ENCODE measurements at regions not wholly inside any gene's neighbourhood (a gene's known extent, or its start where the extent isn't known, plus 50 kb on each side); places are given as distances from the start of the nearest gene placed in this dataset.

DNA sequence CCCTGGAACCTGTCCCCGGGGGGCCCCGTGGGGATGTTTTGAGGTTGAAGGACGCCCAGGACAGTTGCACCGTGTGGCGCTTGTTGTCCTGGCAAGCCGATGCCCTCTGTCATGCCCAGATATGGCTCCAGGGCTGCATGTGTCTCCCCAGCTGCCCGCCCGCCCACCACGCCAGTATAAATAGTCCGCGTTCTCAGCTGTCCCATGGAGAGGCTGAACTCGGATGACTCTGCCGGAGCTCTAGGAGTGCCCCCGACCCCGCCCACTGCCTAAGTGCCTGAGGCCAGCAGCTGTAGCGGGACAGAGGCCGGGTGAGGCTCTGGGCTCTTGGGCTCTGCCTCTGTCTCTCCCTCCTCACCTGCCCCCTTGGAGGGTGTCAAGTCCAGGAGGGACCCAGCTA lies 83.0 kb upstream of the GATA5 start:
- in situ Hi-C loops (cut with HindIII; ENCODE audit: low pct_unique_long_range_greater_than_20kb, low sequenced_read_pairs): no loop called here
- TF ChIP-seq JUND (IDR thresholded peaks at IDR 0.05; ENCODE audit: low read depth): no peak
- DNase-seq (ENCODE audit: low read depth in 1 of 2, low spot score in 1 of 2): no peak

DNA sequence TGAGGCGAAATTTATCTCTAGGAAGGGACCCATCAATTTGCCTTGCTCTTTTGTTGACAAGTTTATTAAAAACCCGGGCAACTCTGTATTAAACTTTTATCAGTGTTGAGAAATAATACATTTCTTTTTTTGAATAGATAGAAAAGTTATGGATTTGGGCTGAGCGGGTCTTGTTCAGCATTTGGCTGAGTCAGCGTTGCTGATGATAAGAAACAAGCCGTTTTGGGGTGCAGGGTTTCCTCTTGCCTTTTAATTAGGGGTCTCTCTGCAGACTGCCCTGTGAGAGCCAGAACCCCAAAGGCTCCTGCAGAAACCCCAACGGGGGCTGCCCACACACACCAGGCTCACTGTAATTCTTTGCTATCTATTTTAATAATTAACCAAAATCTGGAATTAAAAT lies 82.1 kb upstream of the SLCO4A1 start:
- no peak for DNase-seq (ENCODE audit: low read depth in 1 of 2, low spot score in 1 of 2)
- in situ Hi-C loops (cut with HindIII; ENCODE audit: low pct_unique_long_range_greater_than_20kb, low sequenced_read_pairs): no loop called here
- no peak for TF ChIP-seq JUND (IDR thresholded peaks at IDR 0.05; ENCODE audit: low read depth)

DNA sequence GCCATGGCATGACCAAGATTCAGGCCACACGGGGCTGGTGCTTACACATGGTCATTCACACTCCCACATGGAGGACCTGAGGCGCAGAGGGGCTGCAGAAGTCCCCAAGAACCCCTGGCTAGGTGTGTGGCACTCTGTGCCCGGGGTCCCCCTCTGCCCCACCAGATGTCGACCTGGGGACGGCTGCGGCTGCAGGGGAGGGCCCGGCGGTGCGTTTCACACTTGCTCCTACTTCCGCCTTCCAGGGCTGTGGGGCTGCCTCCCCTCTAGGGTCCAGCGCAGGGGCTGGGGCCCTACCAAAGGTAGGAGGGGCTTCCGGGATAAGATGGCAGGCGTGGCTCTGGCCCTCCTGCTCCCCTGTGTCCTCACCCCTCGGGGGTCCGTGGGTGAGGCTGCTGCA lies 81.1 kb upstream of the SLCO4A1 start:
- no peak for TF ChIP-seq JUND (IDR thresholded peaks at IDR 0.05; ENCODE audit: low read depth)
- DNase-seq (ENCODE audit: low read depth in 1 of 2, low spot score in 1 of 2): no peak
- in situ Hi-C loops (cut with HindIII; ENCODE audit: low pct_unique_long_range_greater_than_20kb, low sequenced_read_pairs): no loop called here

DNA sequence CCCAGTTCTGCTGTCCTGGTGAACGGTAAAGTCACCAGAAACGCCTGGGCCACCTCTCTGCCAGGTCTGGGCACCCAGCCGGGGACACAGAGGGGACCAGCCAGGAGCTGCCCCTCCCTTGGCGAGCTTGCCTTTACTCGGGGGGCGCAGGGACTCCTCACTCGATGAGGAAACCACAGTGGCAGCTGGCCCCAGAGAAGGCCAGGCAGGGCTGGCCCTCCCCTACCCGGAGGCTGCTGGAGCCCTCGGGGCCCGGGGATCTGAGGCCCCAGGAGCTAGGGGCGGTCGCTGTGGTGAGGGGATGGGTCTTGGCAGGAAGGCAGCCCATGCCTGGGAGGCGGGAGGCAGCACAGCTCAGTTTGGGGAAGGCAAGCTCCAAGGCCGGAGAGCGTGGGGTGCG lies 80.4 kb upstream of the SLCO4A1 start:
- DNase-seq (ENCODE audit: low read depth in 1 of 2, low spot score in 1 of 2): no peak
- in situ Hi-C loops (cut with HindIII; ENCODE audit: low pct_unique_long_range_greater_than_20kb, low sequenced_read_pairs): no loop called here
- no peak for TF ChIP-seq JUND (IDR thresholded peaks at IDR 0.05; ENCODE audit: low read depth)

GRCh38 chr20:62562831-62563230 lies 79.5 kb upstream of the SLCO4A1 start:
- DNase-seq (ENCODE audit: low read depth in 1 of 2, low spot score in 1 of 2): no peak
- TF ChIP-seq JUND (IDR thresholded peaks at IDR 0.05; ENCODE audit: low read depth): no peak
- in situ Hi-C loops (cut with HindIII; ENCODE audit: low pct_unique_long_range_greater_than_20kb, low sequenced_read_pairs): no loop called here

- no peak for DNase-seq (ENCODE audit: low read depth in 1 of 2, low spot score in 1 of 2)
- no peak for TF ChIP-seq JUND (IDR thresholded peaks at IDR 0.05; ENCODE audit: low read depth)
- in situ Hi-C loops (cut with HindIII; ENCODE audit: low pct_unique_long_range_greater_than_20kb, low sequenced_read_pairs): no loop called here
These were observed 78.7 kb upstream of the SLCO4A1 start for GRCh38 chr20:62563561-62563960.

- no peak for TF ChIP-seq JUND (IDR thresholded peaks at IDR 0.05; ENCODE audit: low read depth)
- no peak for DNase-seq (ENCODE audit: low read depth in 1 of 2, low spot score in 1 of 2)
- in situ Hi-C loops (cut with HindIII; ENCODE audit: low pct_unique_long_range_greater_than_20kb, low sequenced_read_pairs): no loop called here
These were observed 77.7 kb upstream of the SLCO4A1 start for GRCh38 chr20:62564456-62565245.

GRCh38 chr20:62566266-62566665 lies 76.0 kb upstream of the SLCO4A1 start:
- TF ChIP-seq JUND (IDR thresholded peaks at IDR 0.05; ENCODE audit: low read depth): no peak
- no peak for DNase-seq (ENCODE audit: low read depth in 1 of 2, low spot score in 1 of 2)
- in situ Hi-C loops (cut with HindIII; ENCODE audit: low pct_unique_long_range_greater_than_20kb, low sequenced_read_pairs): no loop called here

- in situ Hi-C loops (cut with HindIII; ENCODE audit: low pct_unique_long_range_greater_than_20kb, low sequenced_read_pairs): no loop called here
- DNase-seq (ENCODE audit: low read depth in 1 of 2, low spot score in 1 of 2): no peak
- TF ChIP-seq JUND (IDR thresholded peaks at IDR 0.05; ENCODE audit: low read depth): no peak
These were observed 75.5 kb upstream of the SLCO4A1 start for GRCh38 chr20:62566771-62567170.

DNA sequence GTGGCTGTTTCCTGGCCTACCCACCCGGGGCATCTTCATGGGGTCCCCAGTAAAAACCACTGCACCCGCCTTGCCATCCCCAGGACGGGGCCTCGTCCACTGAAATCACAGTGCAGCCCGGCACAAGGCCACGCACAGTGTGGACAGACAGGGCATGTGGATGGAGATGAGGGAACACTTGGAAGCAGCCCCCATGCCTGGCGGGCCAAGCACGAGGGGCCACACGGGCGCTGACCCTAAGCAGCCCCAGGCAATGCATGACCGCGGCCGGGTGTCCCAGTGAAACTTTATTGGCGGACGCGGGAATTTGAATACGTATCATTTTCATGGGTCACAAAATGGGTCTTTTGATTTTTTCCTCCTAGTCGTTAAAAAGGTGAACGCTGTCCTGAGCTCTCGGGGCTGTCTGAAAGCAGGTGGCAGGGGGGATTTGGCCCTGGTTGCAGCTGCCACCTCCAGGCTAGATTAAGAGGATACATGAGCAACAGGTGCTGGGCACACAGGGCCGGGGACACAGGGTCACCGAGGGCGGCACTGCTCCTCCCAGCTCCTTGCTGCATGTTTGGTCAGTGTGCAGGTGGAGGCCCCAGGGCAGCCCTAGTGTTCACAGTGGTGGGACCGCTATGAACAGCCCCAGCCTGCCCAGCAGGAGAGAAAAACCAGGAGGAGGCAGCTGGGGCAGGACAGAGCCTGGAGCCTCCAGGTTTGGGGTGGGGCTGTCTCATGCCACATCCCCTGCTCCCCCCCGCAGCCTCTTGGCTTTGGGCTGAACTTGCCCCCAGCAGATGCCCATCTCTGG lies 74.9 kb upstream of the SLCO4A1 start:
- no peak for TF ChIP-seq JUND (IDR thresholded peaks at IDR 0.05; ENCODE audit: low read depth)
- DNase-seq (ENCODE audit: low read depth in 1 of 2, low spot score in 1 of 2): peak in 1 of 2 experiments; percentile 30
- in situ Hi-C loops (cut with HindIII; ENCODE audit: low pct_unique_long_range_greater_than_20kb, low sequenced_read_pairs): no loop called here

DNA sequence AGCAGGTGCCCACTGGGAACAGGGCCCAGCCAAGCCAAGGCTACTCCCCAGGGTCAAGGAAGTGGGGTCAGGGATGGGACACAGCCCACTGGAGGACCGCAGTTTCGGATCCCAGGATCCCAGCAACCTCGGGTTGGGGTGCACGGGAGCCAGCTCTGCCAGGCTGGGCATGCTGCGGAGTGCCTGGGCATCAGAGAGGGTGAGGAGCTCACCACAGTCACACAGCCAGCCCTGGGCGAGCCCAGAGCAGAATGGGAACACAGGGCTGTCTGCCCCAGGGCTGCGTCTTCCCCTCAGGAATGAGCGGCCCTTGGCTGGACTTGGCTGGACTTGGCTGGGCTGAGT lies 74.3 kb upstream of the SLCO4A1 start:
- DNase-seq (ENCODE audit: low read depth in 1 of 2, low spot score in 1 of 2): no peak
- in situ Hi-C loops (cut with HindIII; ENCODE audit: low pct_unique_long_range_greater_than_20kb, low sequenced_read_pairs): no loop called here
- TF ChIP-seq JUND (IDR thresholded peaks at IDR 0.05; ENCODE audit: low read depth): no peak

GRCh38 chr20:62569615-62570014 lies 72.7 kb upstream of the SLCO4A1 start:
- no peak for DNase-seq (ENCODE audit: low read depth in 1 of 2, low spot score in 1 of 2)
- TF ChIP-seq JUND (IDR thresholded peaks at IDR 0.05; ENCODE audit: low read depth): no peak
- in situ Hi-C loops (cut with HindIII; ENCODE audit: low pct_unique_long_range_greater_than_20kb, low sequenced_read_pairs): no loop called here

DNA sequence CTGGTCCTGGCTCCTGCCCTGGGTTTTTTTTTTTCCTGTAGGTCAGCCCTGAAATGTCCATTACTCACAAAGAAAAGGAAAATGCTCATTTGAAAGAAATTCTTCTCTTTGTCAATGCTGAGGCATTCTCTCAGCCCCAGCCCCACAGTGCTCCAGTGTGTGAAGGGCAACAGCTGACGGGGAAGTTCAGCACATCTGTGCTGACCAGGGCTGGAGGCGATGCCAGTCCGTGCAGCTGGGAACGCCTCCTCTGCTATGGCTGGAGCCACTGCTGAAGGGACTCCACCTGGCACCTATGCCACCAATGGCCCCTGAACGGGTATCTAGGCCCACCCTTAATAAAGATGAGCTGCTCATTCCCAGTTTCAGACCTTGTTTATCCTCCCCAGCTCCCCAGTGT lies 71.9 kb upstream of the SLCO4A1 start:
- DNase-seq (ENCODE audit: low read depth in 1 of 2, low spot score in 1 of 2): no peak
- in situ Hi-C loops (cut with HindIII; ENCODE audit: low pct_unique_long_range_greater_than_20kb, low sequenced_read_pairs): no loop called here
- TF ChIP-seq JUND (IDR thresholded peaks at IDR 0.05; ENCODE audit: low read depth): no peak
